ENCODE measurements at regions not wholly inside any gene's neighbourhood (a gene's known extent, or its start where the extent isn't known, plus 50 kb on each side); places are given as distances from the start of the nearest gene placed in this dataset.

GRCh38 chr15:98422130-98422478 lies 226.2 kb upstream of the IGF1R start:
- peaks cover 4 to 38% (median 30%) of the 10 kb centered on the region in 5 donors for H3K27me3 ChIP-seq (ENCODE audit: control insufficient read depth in 5 of 5, insufficient read depth in 4 of 5, low read length in 5 of 5)
- H3K9me3 ChIP-seq (ENCODE audit: control insufficient read depth in 5 of 5, low read length in 5 of 5): no peaks in the 10 kb centered on the region
- H3K27ac ChIP-seq (ENCODE audit: low read depth, low read length): no peak overlapping the region
- peaks cover 1 to 36% (median 24%) of the 10 kb centered on the region in 5 donors for H3K4me1 ChIP-seq (ENCODE audit: control insufficient read depth in 5 of 5, insufficient read depth in 5 of 5, low read length in 5 of 5)
- H3K4me3 ChIP-seq (ENCODE audit: low read depth in 1 of 5, low read length in 5 of 5): peak overlapping the region in 1 of 5 donors; percentile 52
- H3K36me3 ChIP-seq (ENCODE audit: control insufficient read depth in 5 of 5, insufficient read depth in 5 of 5, low read length in 5 of 5): no peaks in the 10 kb centered on the region
- H3K9ac ChIP-seq (ENCODE audit: low read length in 5 of 5): no peak overlapping the region

GRCh38 chr15:98425173-98425572 lies 223.2 kb upstream of the IGF1R start:
- H3K27me3 ChIP-seq (ENCODE audit: control insufficient read depth in 5 of 5, insufficient read depth in 4 of 5, low read length in 5 of 5): peaks cover 4 to 38% (median 30%) of the 10 kb centered on the region in 5 donors
- peaks cover 0 to 5% (median 0%) of the 10 kb centered on the region in 5 donors for H3K9me3 ChIP-seq (ENCODE audit: control insufficient read depth in 5 of 5, low read length in 5 of 5)
- H3K4me3 ChIP-seq (ENCODE audit: low read depth in 1 of 5, low read length in 5 of 5): no peak overlapping the region
- H3K36me3 ChIP-seq (ENCODE audit: control insufficient read depth in 5 of 5, insufficient read depth in 5 of 5, low read length in 5 of 5): no peaks in the 10 kb centered on the region
- no peak overlapping the region for H3K27ac ChIP-seq (ENCODE audit: low read depth, low read length)
- H3K4me1 ChIP-seq (ENCODE audit: control insufficient read depth in 5 of 5, insufficient read depth in 5 of 5, low read length in 5 of 5): peaks cover 1 to 35% (median 18%) of the 10 kb centered on the region in 5 donors
- H3K9ac ChIP-seq (ENCODE audit: low read length in 5 of 5): no peak overlapping the region

GRCh38 chr15:98427321-98427720 lies 221.0 kb upstream of the IGF1R start:
- H3K27me3 ChIP-seq (ENCODE audit: control insufficient read depth in 5 of 5, insufficient read depth in 4 of 5, low read length in 5 of 5): peaks cover 0 to 24% (median 18%) of the 10 kb centered on the region in 5 donors
- H3K27ac ChIP-seq (ENCODE audit: low read depth, low read length): no peak overlapping the region
- no peak overlapping the region for H3K9ac ChIP-seq (ENCODE audit: low read length in 5 of 5)
- H3K9me3 ChIP-seq (ENCODE audit: control insufficient read depth in 5 of 5, low read length in 5 of 5): peaks cover 0 to 5% (median 0%) of the 10 kb centered on the region in 5 donors
- peaks cover 0 to 17% (median 7%) of the 10 kb centered on the region in 5 donors for H3K4me1 ChIP-seq (ENCODE audit: control insufficient read depth in 5 of 5, insufficient read depth in 5 of 5, low read length in 5 of 5)
- H3K4me3 ChIP-seq (ENCODE audit: low read depth in 1 of 5, low read length in 5 of 5): no peak overlapping the region
- no peaks in the 10 kb centered on the region for H3K36me3 ChIP-seq (ENCODE audit: control insufficient read depth in 5 of 5, insufficient read depth in 5 of 5, low read length in 5 of 5)

GRCh38 chr15:98428253-98428989 lies 219.9 kb upstream of the IGF1R start:
- Histone ChIP-seq H3K4me1 (ENCODE audit: control insufficient read depth in 5 of 5, insufficient read depth in 5 of 5, low read length in 5 of 5) (peaks cover 0 to 17% (median 7%) of the 10 kb centered on the region in 5 donors), H3K27me3 (ENCODE audit: control insufficient read depth in 5 of 5, insufficient read depth in 4 of 5, low read length in 5 of 5) (peaks cover 0 to 18% (median 12%) of the 10 kb centered on the region in 5 donors), H3K36me3 (ENCODE audit: control insufficient read depth in 5 of 5, insufficient read depth in 5 of 5, low read length in 5 of 5) (no peaks in the 10 kb centered on the region), H3K9ac (ENCODE audit: low read length in 5 of 5) (peak overlapping the region in 2 of 5 donors; percentile 35 to 73), H3K4me3 (ENCODE audit: low read depth in 1 of 5, low read length in 5 of 5) (peak overlapping the region; percentile 42 to 63 (median 54)), H3K9me3 (ENCODE audit: control insufficient read depth in 5 of 5, low read length in 5 of 5) (peaks cover 0 to 5% (median 0%) of the 10 kb centered on the region in 5 donors), H3K27ac (ENCODE audit: low read depth, low read length) (peak overlapping the region; percentile 57)

GRCh38 chr15:98431171-98431570 lies 217.2 kb upstream of the IGF1R start:
- Histone ChIP-seq H3K36me3 (ENCODE audit: control insufficient read depth in 5 of 5, insufficient read depth in 5 of 5, low read length in 5 of 5) (no peaks in the 10 kb centered on the region), H3K27me3 (ENCODE audit: control insufficient read depth in 5 of 5, insufficient read depth in 4 of 5, low read length in 5 of 5) (peaks cover 2 to 25% (median 12%) of the 10 kb centered on the region in 5 donors), H3K9ac (ENCODE audit: low read length in 5 of 5) (no peak overlapping the region)

GRCh38 chr15:98433346-98433745 lies 215.0 kb upstream of the IGF1R start:
- H3K27ac ChIP-seq (ENCODE audit: low read depth, low read length): no peak overlapping the region
- no peaks in the 10 kb centered on the region for H3K36me3 ChIP-seq (ENCODE audit: control insufficient read depth in 5 of 5, insufficient read depth in 5 of 5, low read length in 5 of 5)
- H3K4me1 ChIP-seq (ENCODE audit: control insufficient read depth in 5 of 5, insufficient read depth in 5 of 5, low read length in 5 of 5): peaks cover 0 to 6% (median 4%) of the 10 kb centered on the region in 5 donors
- H3K27me3 ChIP-seq (ENCODE audit: control insufficient read depth in 5 of 5, insufficient read depth in 4 of 5, low read length in 5 of 5): peaks cover 2 to 16% (median 7%) of the 10 kb centered on the region in 5 donors
- H3K9me3 ChIP-seq (ENCODE audit: control insufficient read depth in 5 of 5, low read length in 5 of 5): peaks cover 0 to 5% (median 0%) of the 10 kb centered on the region in 5 donors
- no peak overlapping the region for H3K4me3 ChIP-seq (ENCODE audit: low read depth in 1 of 5, low read length in 5 of 5)
- no peak overlapping the region for H3K9ac ChIP-seq (ENCODE audit: low read length in 5 of 5)

More at GRCh38 chr15:98431171-98431570, 217.2 kb upstream of the IGF1R start:
- H3K4me1 ChIP-seq (ENCODE audit: control insufficient read depth in 5 of 5, insufficient read depth in 5 of 5, low read length in 5 of 5): peaks cover 0 to 17% (median 7%) of the 10 kb centered on the region in 5 donors
- peaks cover 0 to 5% (median 0%) of the 10 kb centered on the region in 5 donors for H3K9me3 ChIP-seq (ENCODE audit: control insufficient read depth in 5 of 5, low read length in 5 of 5)
- no peak overlapping the region for H3K27ac ChIP-seq (ENCODE audit: low read depth, low read length)
- no peak overlapping the region for H3K4me3 ChIP-seq (ENCODE audit: low read depth in 1 of 5, low read length in 5 of 5)

GRCh38 chr15:98433856-98434255 lies 214.5 kb upstream of the IGF1R start:
- peaks cover 0 to under 1% (median under 1%) of the 10 kb centered on the region in 5 donors for H3K4me1 ChIP-seq (ENCODE audit: control insufficient read depth in 5 of 5, insufficient read depth in 5 of 5, low read length in 5 of 5)

GRCh38 chr15:98437752-98438151 lies 210.6 kb upstream of the IGF1R start:
- H3K27me3 ChIP-seq (ENCODE audit: control insufficient read depth in 5 of 5, insufficient read depth in 4 of 5, low read length in 5 of 5): peaks cover 2 to 11% (median 3%) of the 10 kb centered on the region in 5 donors
- no peak overlapping the region for H3K4me3 ChIP-seq (ENCODE audit: low read depth in 1 of 5, low read length in 5 of 5)
- no peak overlapping the region for H3K27ac ChIP-seq (ENCODE audit: low read depth, low read length)
- no peak overlapping the region for H3K9ac ChIP-seq (ENCODE audit: low read length in 5 of 5)
- no peaks in the 10 kb centered on the region for H3K9me3 ChIP-seq (ENCODE audit: control insufficient read depth in 5 of 5, low read length in 5 of 5)
- H3K36me3 ChIP-seq (ENCODE audit: control insufficient read depth in 5 of 5, insufficient read depth in 5 of 5, low read length in 5 of 5): no peaks in the 10 kb centered on the region
- H3K4me1 ChIP-seq (ENCODE audit: control insufficient read depth in 5 of 5, insufficient read depth in 5 of 5, low read length in 5 of 5): no peaks in the 10 kb centered on the region

More at GRCh38 chr15:98433856-98434255, 214.5 kb upstream of the IGF1R start:
- H3K36me3 ChIP-seq (ENCODE audit: control insufficient read depth in 5 of 5, insufficient read depth in 5 of 5, low read length in 5 of 5): no peaks in the 10 kb centered on the region
- peaks cover 0 to 3% (median 0%) of the 10 kb centered on the region in 5 donors for H3K9me3 ChIP-seq (ENCODE audit: control insufficient read depth in 5 of 5, low read length in 5 of 5)
- H3K4me3 ChIP-seq (ENCODE audit: low read depth in 1 of 5, low read length in 5 of 5): no peak overlapping the region
- no peak overlapping the region for H3K9ac ChIP-seq (ENCODE audit: low read length in 5 of 5)
- peaks cover 2 to 16% (median 7%) of the 10 kb centered on the region in 5 donors for H3K27me3 ChIP-seq (ENCODE audit: control insufficient read depth in 5 of 5, insufficient read depth in 4 of 5, low read length in 5 of 5)
- no peak overlapping the region for H3K27ac ChIP-seq (ENCODE audit: low read depth, low read length)

GRCh38 chr15:98438326-98438725 lies 210.0 kb upstream of the IGF1R start:
- H3K4me3 ChIP-seq (ENCODE audit: low read depth in 1 of 5, low read length in 5 of 5): no peak overlapping the region
- H3K27ac ChIP-seq (ENCODE audit: low read depth, low read length): no peak overlapping the region
- no peaks in the 10 kb centered on the region for H3K4me1 ChIP-seq (ENCODE audit: control insufficient read depth in 5 of 5, insufficient read depth in 5 of 5, low read length in 5 of 5)
- no peaks in the 10 kb centered on the region for H3K9me3 ChIP-seq (ENCODE audit: control insufficient read depth in 5 of 5, low read length in 5 of 5)
- no peak overlapping the region for H3K9ac ChIP-seq (ENCODE audit: low read length in 5 of 5)
- H3K27me3 ChIP-seq (ENCODE audit: control insufficient read depth in 5 of 5, insufficient read depth in 4 of 5, low read length in 5 of 5): peaks cover 2 to 11% (median 3%) of the 10 kb centered on the region in 5 donors
- H3K36me3 ChIP-seq (ENCODE audit: control insufficient read depth in 5 of 5, insufficient read depth in 5 of 5, low read length in 5 of 5): no peaks in the 10 kb centered on the region

- H3K27me3 ChIP-seq (ENCODE audit: control insufficient read depth in 5 of 5, insufficient read depth in 4 of 5, low read length in 5 of 5): peaks cover 2 to 9% (median 3%) of the 10 kb centered on the region in 5 donors
- H3K9me3 ChIP-seq (ENCODE audit: control insufficient read depth in 5 of 5, low read length in 5 of 5): no peaks in the 10 kb centered on the region
- no peaks in the 10 kb centered on the region for H3K4me1 ChIP-seq (ENCODE audit: control insufficient read depth in 5 of 5, insufficient read depth in 5 of 5, low read length in 5 of 5)
- no peak overlapping the region for H3K9ac ChIP-seq (ENCODE audit: low read length in 5 of 5)
- no peaks in the 10 kb centered on the region for H3K36me3 ChIP-seq (ENCODE audit: control insufficient read depth in 5 of 5, insufficient read depth in 5 of 5, low read length in 5 of 5)
- H3K27ac ChIP-seq (ENCODE audit: low read depth, low read length): no peak overlapping the region
- no peak overlapping the region for H3K4me3 ChIP-seq (ENCODE audit: low read depth in 1 of 5, low read length in 5 of 5)
These were observed 209.4 kb upstream of the IGF1R start for GRCh38 chr15:98438907-98439306.
